HG03558 (cell line): ENCODE measurements at regions not wholly inside any gene's neighbourhood (a gene's known extent, or its start where the extent isn't known, plus 50 kb on each side); places are given as distances from the start of the nearest gene placed in this dataset.

ENCODE experiments used
- ATAC-seq: cut with Tn5 transposase; IDR thresholded peaks from one replicate; pipeline ENCODE4 v1.9.1; 2021; ENCODE audit warnings: moderate number of reproducible peaks; ENCODE audit not compliant: unreplicated experiment; ENCODE audit errors: extremely low read depth

- ATAC-seq, result no peak
Measured at GRCh38 chr4:136637071-136637777, 895.1 kb downstream of the PCDH18 start.

GRCh38 chr4:136636155-136636554 is 896.1 kb downstream of the PCDH18 start:
- ATAC-seq, result no peak

- no peak for ATAC-seq
Measured at GRCh38 chr4:136634121-136634520, 898.2 kb downstream of the PCDH18 start.

- no peak for ATAC-seq
Measured at GRCh38 chr4:136599890-136600289, 932.4 kb downstream of the PCDH18 start.

DNA sequence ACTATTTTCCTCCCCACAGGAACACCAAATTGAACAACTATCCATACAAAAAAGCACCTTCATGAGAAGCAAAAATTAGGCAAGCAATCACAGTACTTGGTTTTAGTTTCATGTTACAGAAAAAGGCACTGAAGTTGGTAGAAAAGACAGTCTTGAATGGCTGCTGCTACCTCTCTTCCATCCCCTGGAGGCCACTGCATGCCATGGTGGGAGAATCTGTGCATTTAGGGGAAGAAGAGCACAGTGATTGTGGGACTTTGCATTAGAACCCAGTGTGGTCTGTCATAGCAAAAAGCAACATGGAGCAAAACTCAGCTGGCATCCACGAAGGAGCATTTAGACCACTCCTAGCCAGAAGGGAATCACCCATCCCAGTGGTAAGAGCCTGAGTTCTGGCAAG is 941.9 kb downstream of the PCDH18 start:
- ATAC-seq, result no peak

- no peak for ATAC-seq
Measured at GRCh38 chr4:136583567-136583966, 948.7 kb downstream of the PCDH18 start.

- ATAC-seq, result no peak
Measured at GRCh38 chr4:136581119-136581518, 951.2 kb downstream of the PCDH18 start.

GRCh38 chr4:136575146-136575545 is 957.1 kb downstream of the PCDH18 start:
- ATAC-seq, result no peak

DNA sequence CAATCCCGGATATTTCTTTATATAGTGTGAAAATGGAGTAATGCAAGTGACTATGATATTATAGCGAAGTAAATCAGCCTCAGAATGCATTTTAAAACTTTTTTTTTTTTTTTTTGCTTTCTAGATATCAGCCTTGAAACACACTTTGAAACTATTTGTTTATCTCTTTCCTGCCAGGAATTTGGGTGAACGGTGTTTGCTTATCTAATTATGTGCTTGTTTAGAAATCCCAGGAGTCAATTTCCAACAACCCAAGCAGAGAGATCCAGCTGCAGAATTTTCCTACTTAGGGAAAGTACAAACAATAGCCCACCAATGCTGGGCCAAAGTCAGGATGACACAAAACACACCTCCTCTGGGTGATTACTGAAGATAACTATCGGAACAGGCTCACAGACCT is 958.8 kb downstream of the PCDH18 start:
- ATAC-seq, result no peak

DNA sequence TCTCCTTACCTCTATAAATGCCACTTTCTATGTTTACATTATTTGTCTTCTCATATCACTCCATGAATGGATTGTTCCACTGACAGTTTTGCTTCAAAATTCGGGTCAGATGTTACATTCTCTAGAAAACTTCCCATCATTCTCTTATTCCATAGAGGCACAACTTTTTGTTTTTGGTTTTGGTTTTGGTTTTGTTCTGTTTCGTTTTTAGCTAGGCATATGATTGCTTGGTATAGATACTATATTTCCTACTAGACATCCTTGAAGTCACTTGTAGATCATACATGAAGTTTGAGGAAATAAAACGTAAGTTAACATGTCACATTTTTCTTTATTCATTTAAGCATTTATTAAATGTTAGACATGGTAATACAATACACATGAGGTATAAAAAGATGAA is 961.0 kb downstream of the PCDH18 start:
- no peak for ATAC-seq

DNA sequence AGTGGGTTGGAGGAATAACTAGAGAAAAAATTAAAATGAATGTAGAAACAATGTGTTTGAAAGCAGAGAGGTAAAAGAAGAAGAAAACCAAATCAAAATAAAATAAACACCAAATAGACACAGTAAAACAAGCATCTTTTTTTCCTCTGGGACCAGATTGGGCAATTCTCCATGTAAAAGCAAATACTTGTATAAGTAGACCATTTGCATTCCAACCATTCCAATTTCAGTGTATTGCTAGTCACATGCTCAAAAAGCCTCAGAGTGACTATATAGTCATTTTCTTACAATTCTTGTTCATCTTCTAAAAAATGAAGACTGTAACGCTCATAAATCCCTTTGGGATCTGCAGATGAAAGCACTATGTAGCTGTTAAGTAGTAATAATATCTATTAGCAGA is 969.5 kb downstream of the PCDH18 start:
- no peak for ATAC-seq

DNA sequence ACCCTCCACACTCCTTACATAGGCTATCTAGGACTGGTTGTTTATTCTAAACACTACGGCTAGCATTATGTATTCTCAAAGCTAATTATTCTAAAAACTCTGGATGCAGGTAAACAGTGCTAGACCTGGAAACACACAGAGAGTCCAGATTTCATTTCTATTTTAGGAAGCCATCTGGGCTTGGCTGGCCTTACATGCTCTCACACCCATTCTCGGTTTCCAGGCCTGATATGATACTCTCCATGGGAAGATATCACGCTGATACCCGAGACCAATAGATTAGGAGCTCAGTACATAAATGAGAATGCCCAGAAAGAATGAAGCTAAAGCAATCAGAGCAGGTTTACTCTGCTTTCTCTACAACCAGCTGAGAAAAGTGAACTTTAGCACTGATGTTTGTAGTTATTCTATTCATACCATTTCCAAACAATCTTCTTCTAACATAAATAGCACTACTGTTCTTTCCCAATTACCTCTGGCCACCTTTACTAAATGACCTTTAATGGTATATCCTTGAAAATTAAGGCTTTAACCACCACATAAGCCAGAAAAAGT is 973.3 kb downstream of the PCDH18 start:
- ATAC-seq, result no peak

DNA sequence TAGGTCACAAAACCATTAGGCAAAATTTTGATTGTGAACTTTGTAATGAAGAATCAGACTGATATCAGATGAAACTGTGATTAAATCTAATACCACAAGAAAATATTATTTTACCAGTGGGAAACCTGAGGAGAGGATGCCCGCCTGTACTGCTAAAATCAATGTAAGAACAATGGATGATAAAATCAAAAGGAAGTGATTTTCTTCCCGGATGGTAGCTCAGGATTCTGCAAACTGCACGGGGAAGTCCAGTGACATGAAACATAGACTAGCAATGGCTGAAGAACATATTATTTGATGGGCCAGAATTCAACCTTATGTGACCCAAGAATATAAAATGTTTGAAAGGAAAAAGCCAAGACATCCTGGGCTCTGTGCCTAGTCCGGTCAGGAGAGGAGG is 974.9 kb downstream of the PCDH18 start:
- ATAC-seq, result no peak

DNA sequence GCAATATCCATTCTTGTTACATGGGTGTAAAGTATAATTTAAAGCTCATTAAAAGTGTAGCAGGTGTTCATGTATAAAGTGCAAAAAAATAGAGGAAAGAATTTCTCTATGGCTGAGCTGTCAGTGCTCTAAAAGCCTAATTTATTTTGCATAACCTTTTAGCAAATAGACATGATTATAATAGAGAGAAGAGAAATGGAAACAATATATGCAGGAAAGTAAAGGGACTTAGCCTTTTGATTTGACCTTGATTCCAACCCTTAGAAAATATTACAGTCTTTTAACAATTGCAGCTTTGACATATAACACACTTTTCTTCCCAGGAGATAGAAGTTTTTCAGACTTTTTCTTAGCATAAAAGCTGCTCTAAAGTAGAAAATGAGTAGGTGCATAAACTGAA is 978.3 kb downstream of the PCDH18 start:
- ATAC-seq, result no peak

DNA sequence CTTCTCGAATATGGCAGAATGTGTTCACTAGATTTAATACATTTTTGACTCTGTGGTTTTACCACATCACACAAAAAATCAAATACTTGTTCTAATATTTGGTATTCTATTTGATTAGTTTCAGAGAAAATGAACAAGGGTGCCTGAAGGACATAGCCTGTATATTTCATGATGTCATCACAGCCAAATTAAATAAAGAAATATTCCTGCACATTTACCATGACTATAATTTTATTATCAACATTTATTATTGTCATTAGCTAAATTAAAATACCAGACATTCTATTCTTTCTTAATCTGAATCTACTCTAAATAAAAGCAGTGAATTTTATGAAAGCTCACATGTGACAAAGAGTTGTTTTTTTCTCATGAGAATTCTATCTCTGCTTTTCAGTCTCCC is 980.5 kb downstream of the PCDH18 start:
- ATAC-seq, result no peak

DNA sequence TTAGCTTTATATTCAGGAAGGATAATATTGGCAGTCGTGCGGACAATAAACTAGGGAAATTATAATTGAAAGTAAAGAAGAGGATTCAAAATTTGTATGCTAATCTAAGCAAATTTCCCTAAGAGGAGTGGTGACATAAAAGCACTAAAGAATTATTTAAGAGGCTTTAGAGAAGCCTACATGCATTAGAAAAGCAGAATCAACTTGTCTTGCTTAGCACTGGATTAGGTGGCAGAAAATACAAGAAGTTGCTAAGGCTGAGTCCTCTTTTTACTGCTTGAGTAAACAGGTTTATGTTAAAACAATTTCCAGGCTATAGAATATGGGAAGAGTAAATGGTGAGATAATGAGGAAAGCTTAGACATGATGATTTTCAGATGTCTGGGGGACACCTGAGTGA is 991.5 kb downstream of the PCDH18 start:
- ATAC-seq, result no peak

DNA sequence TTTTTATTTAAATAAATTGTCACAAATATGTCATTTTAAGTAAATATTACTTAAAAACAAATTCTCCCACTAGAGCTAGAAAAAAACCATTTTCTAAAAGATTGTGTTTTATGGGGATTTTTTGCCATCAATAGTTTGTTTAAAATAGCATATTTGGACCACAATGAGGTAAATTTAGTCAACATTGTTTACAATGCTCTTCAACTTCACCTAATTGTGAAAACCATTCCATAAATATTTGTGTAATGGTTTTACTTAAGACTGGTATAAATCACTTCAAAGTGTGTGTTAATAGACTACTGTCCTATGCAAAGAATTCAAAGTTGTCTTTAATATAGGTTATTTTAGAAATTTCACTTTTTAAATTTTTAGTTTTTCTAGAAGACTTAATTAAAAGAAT is 1004.2 kb downstream of the PCDH18 start:
- ATAC-seq, result no peak

- ATAC-seq, result no peak
Measured at GRCh38 chr4:136526517-136526916, 1005.8 kb downstream of the PCDH18 start.

- no peak for ATAC-seq
Measured at GRCh38 chr4:136524039-136524438, 1008.3 kb downstream of the PCDH18 start.

GRCh38 chr4:136516371-136516770 is 1015.9 kb downstream of the PCDH18 start:
- ATAC-seq, result no peak

GRCh38 chr4:136505020-136505419 is 1027.3 kb downstream of the PCDH18 start:
- no peak for ATAC-seq

- no peak for ATAC-seq
Measured at GRCh38 chr4:136495851-136496250, 1036.4 kb downstream of the PCDH18 start.
